ENCODE measurements at regions not wholly inside any gene's neighbourhood (a gene's known extent, or its start where the extent isn't known, plus 50 kb on each side); places are given as distances from the start of the nearest gene placed in this dataset.

DNA sequence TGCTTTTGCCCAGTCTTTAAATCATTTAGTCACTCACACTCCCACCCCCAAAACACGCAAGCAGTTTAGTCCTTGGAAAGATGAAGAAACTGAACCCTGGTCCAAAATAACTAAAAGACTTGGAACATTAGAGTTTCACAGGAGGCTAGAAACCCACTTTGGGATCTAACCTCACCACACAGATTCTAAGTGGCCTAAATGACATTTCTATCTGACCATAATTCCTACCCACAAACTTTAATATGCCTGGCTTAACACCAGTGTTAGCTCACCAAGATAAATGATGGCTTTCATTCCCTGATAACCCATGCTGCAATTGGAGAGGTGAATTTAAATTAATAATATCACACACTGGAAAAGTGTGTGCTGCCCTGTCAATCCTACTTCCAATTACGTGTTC, 295.3 kb upstream of the UBE2E2 start:
- DNase-seq, result no peak

DNA sequence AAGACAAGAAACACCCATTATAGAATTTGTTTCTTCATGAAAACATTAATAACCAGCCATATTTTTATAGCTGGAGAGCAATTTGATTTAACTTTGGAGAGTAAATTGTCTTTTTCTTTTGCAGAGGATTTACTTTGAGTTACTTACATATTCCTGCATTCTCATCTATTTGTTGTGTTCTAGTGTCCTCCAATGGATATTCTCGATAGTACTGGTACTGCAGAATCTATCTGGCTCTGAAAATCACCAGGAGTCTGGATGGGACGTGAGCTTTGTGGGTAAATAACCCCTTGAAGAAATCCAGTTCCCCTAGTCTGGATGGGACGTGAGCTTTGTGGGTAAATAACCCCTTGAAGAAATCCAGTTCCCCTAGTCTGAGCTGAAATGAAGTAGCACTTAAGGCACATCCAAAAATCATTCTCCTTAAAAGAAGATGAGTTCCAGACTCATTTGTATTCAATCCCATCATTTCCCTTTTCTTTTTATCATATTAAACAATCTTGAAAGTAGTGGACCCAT, 294.1 kb upstream of the UBE2E2 start:
- DNase-seq, result no peak

DNA sequence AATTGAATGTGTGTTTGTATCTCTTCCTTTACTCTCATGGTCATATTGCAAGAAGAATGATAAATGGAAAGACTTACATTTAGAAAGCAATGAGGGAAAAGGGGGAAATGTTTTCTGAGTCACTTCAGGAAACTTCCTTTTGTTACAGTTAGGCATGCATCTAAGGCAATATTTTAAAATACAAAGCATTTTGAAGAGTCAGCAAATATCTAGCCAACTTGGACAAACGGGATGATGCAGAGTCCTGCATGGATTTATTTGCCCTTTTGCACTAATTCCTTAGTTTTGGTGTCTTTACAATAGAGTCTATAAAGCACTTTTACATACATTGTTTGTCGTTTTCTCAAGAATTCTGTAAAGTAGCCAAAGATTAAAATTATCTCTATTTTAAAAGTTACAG, 286.2 kb upstream of the UBE2E2 start:
- no peak for DNase-seq

DNA sequence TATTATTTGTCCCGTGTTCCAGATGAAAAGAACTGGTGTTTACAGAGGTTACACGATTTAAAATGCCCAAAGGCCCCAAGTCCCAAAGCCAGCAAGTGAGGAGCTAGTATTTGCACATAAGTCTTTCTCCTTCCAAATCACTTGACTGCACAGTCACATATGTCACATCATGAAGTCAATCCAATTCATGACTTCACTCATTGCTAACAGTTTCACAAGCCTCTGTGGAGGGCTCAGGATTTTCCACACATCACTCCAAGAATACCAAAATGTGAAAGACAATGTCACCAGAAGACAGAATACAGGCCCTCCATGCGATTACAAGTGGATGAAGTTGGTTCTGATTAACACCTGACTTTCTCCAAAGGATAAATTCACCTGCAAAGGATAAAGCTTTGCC, 283.1 kb upstream of the UBE2E2 start:
- no peak for DNase-seq

DNA sequence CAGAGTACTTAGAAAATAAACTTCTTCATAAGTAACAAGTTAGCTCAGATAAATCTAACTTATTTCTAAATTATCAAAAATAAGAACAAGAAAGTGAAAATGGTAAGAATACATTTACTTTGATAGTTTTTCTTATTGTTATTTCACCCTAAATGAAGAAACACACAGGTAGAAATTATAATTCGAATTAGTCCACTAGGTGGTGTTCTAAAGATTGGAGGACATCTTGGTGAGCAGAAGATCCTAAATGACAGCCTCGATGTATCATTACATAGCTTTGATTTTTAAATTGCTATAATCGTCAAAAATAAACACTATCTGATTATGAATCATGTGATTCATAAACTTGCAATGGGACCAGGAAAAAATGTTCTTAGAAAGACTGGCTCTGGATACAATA, 280.8 kb upstream of the UBE2E2 start:
- no peak for DNase-seq

DNA sequence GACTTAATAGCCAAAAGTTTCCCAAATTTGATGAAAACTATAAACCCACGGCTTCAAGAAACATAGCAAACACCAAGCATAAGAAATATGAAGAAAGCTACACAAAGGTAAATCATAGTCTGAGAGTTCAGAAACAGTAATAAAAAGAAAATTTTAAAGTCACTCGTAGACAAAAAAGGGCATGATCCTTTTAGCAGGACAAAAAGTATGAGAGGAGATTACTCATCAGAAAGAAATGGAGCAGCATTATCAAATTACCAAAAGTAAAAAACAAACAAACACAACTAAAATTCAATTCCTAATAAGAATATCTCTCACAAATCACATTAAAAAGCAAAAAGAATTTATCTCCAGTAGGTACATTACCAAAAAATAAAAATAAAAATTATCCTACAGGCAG, 279.4 kb upstream of the UBE2E2 start:
- DNase-seq, result no peak

DNA sequence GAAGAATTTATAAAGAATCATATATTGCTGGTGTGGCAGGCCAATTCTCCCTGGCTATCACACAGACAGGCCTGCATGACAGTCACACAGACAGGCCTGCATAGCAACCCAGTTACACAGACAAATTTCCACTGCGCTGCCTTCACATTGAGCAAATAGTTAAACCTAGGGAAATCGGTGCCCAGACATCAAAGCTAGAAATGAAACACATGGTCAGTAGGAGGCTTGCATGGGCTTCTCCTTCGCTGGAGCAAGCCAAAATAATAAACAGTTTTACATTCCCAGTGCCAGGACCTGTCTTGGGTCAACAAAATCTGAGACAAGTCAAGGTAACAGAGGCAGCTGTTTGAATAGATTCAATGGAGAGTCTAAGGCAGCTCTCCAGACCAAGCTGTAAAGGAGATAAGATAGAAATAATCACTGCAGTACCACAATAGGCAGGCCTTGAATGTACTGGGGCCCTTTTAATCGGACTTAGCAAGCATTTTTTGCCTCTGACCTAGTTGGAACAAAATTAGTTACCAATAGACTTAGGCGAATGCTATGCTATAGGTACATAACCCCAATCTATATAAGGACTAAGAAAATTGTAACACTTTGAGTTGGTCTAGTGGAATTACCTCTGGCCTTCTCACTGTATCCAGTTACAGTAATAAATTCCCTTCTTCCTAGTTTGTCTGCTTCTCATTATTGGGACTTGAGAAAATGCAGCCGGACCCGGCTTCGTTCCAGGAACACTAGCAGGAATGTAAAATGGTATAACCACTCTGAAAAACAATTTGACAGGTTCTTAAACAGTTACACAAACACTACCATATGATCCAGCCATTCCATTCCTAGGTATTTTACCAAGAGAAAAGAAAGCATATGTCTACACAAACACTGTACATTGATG, 274.7 kb upstream of the UBE2E2 start:
- DNase-seq, result no peak

DNA sequence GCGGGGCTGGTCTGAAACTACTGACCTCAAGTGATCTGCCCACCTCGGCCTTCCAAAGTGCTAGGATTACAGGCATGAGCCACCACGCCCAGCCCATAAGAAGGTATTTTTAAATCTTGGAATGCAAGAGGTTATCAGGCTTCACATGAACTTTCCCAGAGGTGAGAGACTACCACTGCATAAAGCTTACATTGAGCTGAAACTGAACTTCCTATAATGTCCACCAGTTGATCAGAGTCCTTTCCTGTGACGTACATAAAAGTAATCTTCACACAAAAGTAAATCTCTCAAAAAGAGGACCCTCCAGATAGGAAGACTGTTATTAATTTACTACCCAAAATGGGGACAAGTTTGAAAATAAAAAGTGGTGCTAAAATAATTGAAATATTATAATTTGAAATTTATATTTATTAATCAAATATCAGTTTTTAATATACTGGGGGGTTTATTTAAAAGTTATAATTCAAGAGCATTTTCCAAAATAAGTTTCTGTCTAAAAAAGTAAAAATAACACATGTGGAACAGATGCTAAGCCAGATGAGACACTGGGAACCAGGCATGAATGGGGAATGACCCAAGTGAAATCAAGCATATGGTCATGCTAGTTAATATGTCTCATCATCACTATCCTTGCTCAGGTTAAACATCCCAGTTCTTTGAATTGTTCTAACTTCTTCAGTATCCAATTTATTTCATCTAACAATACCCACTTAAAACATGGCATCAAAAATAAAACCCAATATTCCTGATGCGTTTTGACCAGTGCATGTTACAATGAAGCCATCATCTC, 269.9 kb upstream of the UBE2E2 start:
- DNase-seq, result no peak

DNA sequence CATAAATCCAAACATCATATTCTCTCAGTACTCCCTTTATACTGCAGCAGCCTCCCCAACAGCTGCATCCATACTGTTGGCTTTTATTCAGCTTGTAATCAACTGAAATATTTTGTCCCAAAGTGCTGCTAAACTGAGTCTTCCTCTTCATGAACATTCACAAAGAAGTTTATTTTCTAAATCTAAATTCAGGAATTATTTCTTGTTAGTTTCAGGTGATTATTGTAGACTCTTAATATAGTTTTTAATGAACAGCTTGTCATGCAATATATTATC, 269.3 kb upstream of the UBE2E2 start:
- no peak for DNase-seq

DNA sequence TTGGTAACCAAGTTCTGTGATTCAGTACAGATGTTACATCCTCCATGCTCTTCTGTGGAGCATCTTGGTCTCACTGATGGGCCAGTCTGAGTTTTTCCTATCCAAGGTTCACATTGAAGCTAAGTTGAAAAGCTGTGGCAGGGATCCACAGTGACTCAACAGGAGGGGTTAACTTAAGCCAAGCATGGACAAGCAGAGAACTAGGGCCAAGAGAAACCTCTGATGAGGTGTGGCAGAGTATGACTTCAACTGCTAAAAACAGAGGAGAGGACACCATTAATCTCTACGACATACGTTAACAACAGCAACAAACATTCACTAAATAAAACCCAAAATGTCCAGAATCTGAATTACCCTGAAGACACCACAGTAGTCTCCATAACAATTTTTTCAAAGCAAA, 268.1 kb upstream of the UBE2E2 start:
- no peak for DNase-seq

DNA sequence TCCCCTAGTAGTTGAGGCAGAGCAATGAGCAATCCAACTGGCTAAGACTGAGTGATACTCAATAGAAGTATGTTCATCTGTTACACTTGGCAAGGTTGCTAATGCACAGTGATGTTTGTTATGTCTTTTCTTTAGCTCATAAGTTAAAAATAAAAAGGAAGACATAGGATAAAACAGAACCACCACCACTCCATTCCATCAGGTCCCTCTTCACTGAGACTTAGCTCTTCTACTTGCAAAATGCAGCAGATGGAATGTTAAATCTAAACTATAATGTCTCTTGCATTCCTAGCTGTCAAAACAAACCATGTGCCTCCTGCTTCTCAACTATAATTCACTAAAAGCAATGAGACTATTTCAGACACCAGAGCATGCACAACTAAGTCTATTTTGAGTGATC, 265.6 kb upstream of the UBE2E2 start:
- DNase-seq, result no peak

DNA sequence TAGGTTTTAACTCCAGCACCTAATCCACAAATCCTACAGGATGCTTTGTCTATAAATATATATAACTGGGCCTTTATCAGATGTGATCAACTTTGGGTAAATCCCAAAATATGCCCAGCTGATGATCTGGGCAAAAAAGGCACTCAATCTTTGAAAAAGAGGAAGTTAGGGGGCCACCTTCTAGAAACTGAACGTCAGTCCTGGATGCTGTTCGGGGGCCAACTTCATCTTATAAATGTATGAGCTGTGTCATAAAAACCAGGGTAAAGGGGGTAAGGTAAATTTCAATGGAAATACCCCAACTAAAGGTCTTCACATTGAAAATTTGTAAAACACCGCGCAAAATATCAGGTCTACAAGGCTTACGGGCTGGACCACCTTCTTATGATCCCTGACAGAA, 264.4 kb upstream of the UBE2E2 start:
- DNase-seq, result no peak

DNA sequence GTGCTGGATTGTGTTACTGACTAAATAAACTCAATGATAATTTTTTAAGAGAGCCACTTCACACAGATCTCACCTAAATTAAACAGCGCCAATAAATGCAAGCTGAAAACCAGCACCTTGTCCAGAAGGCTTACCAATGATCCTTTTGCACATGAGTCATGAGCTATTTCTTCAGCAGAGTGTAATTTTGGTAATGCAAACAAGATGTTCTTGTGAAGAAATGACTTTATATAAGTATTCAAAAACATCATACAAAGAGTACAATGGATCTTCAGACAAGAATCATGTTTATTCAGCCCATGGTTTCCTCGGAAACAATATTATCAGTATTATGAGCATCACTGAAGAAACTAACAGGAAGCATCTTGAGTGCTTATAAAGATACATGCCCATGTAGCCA, 263.8 kb upstream of the UBE2E2 start:
- DNase-seq, result no peak

DNA sequence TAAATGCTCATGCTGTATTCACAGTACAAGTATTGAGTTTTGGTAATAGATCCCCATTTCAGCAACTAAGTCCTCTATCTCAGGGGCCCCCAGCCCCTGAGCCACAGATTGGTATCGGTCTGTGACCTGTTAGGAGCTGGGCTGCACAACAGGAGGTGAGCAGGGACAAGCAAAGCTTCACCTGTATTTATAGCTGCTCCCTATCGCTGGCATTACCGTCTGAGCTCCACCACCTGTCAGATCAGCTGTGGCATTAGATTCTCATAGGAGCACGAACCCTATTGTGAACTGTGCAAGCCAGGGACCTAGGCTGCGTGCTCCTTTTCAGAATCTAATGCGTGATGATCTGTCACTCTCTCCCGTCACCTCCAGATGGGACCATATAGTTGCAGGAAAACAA, 262.8 kb upstream of the UBE2E2 start:
- DNase-seq, result no peak

DNA sequence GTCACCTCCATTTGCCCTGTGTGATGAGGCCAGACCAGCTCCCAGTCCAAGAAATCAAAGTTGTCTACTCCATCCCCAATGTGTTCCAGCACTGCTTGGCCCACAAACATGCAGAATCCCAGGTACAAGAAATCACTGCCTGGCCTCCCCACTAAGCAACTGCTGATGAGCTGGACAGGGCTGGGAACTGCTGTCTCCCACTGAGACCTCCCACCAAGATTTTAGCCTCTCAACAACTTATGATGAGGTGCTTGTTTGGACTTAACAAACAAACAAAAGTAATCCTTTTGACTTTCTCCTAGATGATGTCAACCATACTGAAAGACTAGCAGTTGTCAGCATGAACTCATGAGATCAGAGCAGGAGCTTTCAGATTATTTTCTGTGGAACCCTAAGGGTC, 260.1 kb upstream of the UBE2E2 start:
- no peak for DNase-seq

DNA sequence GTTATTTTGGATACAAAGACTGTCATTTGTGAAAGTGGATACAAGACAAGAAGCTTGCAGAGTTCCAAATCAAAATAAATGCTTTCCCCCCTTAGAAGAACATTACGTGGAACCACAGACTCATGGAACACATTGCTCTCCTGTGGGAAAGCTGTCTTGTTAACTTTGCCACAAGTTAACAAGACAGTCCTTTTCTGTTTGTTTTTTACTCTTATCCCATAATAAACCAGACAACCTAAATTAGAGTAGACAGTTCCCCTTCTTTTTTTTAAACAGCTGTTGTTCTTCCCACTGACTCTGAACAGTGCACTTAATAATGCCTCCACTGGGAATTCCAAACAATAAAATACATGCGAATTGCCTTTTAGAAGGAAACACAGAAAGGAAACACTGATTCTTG, 255.3 kb upstream of the UBE2E2 start:
- no peak for DNase-seq

DNA sequence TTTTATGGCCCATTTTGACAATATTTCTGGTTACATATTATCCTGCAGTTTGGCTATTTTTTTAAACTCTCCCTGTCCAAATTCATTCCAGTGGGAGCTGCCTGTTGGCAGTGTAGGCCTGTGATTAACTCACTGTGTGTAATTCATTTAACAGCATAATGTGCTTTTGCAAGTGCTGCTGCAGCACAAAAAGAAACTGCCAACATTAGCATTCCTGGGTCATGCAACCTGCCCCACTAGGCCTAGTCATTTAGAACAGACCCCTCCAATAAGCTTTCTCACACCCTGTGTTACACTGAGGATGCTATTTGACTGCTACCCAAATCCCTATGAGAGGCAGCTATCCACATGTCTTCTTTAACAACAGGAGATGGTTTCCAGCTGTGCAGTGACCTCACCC, 251.2 kb upstream of the UBE2E2 start:
- no peak for DNase-seq

DNA sequence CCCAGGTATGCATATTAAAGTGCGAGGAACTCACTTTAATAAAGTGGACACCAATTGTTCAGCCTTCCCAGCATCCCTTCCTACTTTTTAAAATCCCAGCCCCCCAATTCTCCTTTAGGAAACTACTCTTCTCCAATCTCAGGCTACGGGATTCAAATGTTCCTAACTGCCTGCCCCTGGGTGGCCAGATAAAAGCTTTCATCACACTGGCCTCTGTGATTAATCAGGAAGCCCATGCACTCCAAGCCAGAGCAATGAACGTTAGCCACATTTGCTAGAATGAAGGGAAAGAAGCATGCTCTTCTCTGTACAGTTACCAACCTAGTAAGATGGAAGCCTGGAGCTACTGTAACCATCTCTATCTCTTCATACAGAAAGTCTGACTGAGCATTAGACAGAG, 250.3 kb upstream of the UBE2E2 start:
- no peak for DNase-seq

DNA sequence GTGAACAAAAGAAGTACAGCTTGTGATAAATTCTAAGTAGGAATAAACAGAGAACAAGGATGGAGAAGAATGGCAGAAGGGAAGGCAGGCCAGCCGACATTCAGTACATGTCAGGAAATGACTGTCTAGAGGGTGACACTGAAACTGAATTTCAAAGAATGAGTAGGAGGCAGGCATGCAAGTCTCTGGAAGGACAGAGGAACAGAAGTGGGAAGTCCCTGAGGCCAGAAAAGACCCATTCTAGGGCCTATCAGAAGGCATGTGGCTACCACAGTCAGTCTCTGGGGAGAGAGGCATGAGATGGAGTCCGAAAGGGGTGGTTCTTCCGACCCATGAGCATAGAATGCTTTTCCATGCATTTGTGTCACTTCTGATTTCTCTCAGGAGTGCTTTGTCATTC, 243.5 kb upstream of the UBE2E2 start:
- no peak for DNase-seq

DNA sequence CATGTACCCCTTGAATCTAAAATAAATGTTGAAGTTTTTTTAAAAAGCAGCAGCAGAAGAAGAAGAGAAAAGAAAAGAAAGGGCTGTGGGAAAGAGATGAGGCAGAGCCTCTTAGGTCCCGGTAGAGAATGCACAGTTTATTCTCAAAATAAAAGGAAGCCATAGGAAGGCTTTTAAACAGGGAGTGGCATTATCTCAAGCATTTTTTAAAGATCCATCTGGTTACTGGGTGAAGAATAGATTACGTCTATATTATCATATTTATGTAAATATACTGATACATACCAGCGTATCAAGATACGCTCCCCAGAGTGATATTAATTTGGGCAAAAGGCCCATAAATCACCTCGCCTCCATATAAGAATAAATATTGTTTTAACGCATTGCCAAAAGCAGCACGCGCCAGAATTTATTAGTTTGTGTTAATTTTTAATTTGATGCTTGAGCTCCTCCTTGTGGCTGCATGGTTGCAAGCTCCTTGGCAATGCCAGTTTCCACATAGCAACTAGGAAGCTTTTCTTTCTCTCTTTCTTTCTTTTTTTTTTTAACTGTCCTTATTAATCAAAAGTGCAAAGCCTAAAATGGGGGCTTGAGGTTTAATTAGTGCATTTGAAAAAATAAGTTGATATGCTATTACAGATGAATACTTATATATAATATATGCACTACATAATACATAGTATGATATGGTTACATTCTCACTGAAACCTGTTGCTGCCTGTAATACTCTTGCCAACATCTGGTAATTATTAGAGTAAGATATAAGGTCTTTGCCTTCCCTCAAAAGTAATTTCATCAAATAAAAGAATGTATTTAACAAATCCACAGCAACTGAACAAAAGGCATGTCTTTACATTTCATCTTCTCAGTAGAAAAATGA, 242.8 kb upstream of the UBE2E2 start:
- no peak for DNase-seq

DNA sequence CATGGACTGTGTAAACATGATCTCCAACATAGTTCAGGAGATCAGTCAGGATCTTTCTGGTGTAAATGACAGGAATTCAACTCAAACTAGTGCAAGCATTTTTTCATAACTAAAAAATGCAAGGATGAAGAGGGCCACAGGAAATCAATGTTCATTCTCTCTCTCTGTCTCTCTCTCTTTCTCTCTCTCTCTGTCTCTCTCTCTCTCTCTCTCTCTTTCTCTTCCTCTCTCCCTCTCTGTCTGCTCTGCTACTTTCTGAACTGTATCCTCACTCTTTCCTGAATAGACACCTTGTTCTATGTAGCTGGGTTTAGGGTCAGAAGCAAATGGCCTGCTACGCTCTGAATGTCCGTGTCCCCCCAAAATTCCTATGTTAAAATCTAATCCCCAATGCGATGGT, 240.9 kb upstream of the UBE2E2 start:
- DNase-seq, result no peak

DNA sequence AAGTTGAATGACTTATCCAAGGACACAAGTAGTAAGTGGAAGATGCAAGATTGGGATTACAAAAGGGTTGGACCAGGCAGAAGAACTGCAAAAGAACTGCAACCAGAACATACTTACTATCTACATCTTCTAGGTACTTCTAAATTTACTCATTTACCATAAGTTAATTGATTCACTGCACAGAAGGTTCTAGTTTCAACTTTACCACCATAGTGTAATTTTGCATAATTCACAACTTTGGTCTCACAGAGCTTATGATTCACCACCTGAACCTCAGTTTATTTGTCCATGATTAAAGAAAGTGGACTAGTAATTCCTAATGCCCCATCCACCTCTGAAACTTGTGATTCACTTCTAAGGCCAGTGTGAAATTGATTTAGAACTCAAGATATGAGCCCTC, 236.8 kb upstream of the UBE2E2 start:
- DNase-seq, result no peak

DNA sequence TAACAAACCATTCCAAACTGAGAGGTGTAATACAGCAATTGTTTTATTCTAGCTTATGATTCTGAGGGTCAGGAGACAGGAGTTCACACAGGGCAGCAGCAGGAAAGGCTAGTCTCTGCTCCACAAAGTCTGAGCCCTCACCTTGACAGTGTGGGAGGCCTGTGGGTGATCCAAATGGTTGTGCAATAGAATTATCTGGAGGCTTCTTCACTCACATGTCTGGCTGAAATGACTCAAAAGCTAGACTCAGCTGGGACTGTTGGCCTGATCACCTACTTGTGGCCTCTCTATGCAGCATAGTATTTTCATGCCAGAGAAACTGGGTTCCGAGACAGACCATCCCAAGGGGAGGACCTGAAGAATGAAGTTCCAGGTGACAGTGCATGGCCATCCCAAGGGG, 233.9 kb upstream of the UBE2E2 start:
- DNase-seq, result no peak

DNA sequence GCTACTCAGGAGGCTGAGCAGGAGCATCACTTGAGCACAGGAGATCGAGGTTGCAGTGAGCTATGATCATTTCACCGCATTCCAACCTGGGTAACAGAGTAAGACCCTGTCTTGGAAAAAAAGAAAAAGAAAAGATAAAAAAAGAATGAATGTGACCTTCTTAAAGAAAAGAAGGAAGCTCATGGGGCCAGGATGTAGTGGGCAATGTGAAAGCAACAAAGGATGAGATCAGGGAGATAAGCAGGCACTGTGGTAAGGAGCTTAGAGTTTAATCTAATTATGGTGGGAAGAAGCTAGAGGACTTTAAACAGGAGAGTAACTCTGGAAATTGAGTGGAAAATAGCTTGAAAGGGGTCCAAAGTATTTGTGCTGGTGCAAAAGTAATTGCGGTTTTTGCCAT, 231.6 kb upstream of the UBE2E2 start:
- no peak for DNase-seq
